Central memory CD8-positive, alpha-beta T cell (primary cell): ENCODE measurements at regions not wholly inside any gene's neighbourhood (a gene's known extent, or its start where the extent isn't known, plus 50 kb on each side); places are given as distances from the start of the nearest gene placed in this dataset.

Experiments
- ATAC-seq: fragments of 150-1000 bp; cut with Tn5 transposase; replicated peaks from 2 replicates; pipeline ENCODE4 v1.10.0; 2022; ENCODE audit warnings: mild to moderate bottlenecking, moderate FRiP score, moderate number of reproducible peaks; ENCODE audit not compliant: poor library complexity, severe bottlenecking; ENCODE audit errors: extremely low read depth
- DNase-seq, 2 donors: peaks; one replicate each; pipeline ENCODE4 v3.0.0; 2021; ENCODE audit warnings: low spot score in 2 of 2
- H3K27ac Mint-ChIP-seq: one replicate; pipeline ENCODE4 v1.8.0; 2022; ENCODE audit warnings: low read depth, mild to moderate bottlenecking, moderate library complexity, mixed read lengths
- H3K27me3 Mint-ChIP-seq: one replicate; pipeline ENCODE4 v1.8.0; 2022; ENCODE audit warnings: mixed read lengths
- H3K36me3 Mint-ChIP-seq: one replicate; pipeline ENCODE4 v1.8.0; 2022; ENCODE audit warnings: mild to moderate bottlenecking, moderate library complexity, mixed read lengths; ENCODE audit not compliant: insufficient read depth
- H3K4me1 Mint-ChIP-seq: one replicate; pipeline ENCODE4 v1.8.0; 2022; ENCODE audit warnings: mixed read lengths
- H3K4me3 Mint-ChIP-seq: one replicate; pipeline ENCODE4 v1.8.0; 2022; ENCODE audit warnings: mild to moderate bottlenecking, moderate library complexity, mixed read lengths
- H3K9me3 Mint-ChIP-seq: one replicate; pipeline ENCODE4 v1.8.0; 2022; ENCODE audit warnings: mixed read lengths

DNA sequence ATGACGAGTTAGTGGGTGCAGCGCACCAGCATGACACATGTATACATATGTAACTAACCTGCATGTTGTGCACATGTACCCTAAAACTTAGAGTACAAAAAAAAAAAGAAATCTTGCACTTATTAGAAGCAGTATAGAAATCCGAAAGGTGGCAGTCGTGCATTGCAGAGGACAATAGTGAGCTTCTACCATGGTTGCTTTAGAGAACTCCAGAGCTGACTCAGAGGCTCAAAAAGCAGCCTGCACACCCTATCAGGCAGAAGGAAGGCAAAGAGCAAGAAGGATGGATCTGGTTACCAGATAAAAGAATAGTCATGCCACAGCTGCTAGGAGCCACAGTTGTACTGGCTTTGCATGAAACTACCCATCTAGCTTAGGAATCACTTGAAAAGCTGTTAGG lies 796.0 kb upstream of the TSPY4 start:
- Mint-ChIP-seq H3K9me3 (no peaks in the 10 kb centered on the region), H3K4me3 (no peak overlapping the region), H3K27me3 (no peaks in the 10 kb centered on the region), H3K36me3 (no peaks in the 10 kb centered on the region), H3K4me1 (no peaks in the 10 kb centered on the region), H3K27ac (no peak overlapping the region)
- ATAC-seq (no peak), DNase-seq (no peak)

DNA sequence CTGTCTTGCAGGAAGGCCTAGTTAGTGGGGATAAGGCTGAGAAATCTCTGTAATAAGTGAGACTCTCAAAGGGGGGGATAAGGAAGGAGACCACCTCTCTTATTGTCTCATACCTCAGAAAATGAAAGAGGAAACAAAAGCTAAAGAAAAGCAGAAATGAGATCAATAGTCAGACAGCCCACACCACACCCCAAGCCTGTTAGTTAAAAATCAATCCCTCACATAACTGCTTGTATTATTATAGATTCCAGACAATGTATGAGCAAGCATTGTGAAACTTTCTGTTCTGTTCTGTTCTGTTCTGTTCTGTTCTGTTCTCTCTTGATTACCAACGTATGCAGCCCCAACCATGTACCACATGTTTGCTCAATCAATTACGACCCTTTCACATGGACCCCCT lies 792.5 kb upstream of the TSPY4 start:
- Mint-ChIP-seq H3K4me1 (no peaks in the 10 kb centered on the region), H3K36me3 (no peaks in the 10 kb centered on the region), H3K4me3 (no peak overlapping the region), H3K9me3 (no peaks in the 10 kb centered on the region), H3K27ac (no peak overlapping the region), H3K27me3 (no peaks in the 10 kb centered on the region)
- ATAC-seq, result no peak
- DNase-seq, result no peak

DNA sequence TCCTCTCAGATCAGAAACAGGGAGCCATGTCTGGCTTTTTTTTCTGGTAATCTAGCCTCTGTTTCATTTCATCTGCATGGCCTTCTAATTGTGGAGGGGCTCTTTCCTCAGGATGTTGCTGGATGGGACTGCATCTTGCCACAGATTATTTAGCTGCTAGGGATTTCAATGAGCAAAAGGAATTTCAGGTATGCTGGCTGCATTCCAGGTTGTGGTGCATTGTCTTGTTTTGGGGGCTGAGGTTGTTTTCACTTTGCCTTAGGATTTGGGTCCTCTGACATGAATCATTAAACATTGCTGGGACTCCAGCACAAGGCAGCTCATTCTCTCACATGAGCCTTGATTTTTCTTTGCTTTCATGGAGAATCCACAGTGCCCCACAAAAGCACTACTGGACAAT lies 789.3 kb upstream of the TSPY4 start:
- Mint-ChIP-seq H3K4me3 (no peak overlapping the region), H3K9me3 (no peaks in the 10 kb centered on the region), H3K27me3 (no peaks in the 10 kb centered on the region), H3K36me3 (no peaks in the 10 kb centered on the region), H3K4me1 (no peaks in the 10 kb centered on the region), H3K27ac (no peak overlapping the region)
- no peak for DNase-seq
- no peak for ATAC-seq

GRCh38 chrY:8551323-8551722 lies 785.9 kb upstream of the TSPY4 start:
- Mint-ChIP-seq H3K4me3 (no peak overlapping the region), H3K27me3 (no peaks in the 10 kb centered on the region), H3K27ac (no peak overlapping the region), H3K36me3 (no peaks in the 10 kb centered on the region), H3K9me3 (no peaks in the 10 kb centered on the region), H3K4me1 (no peaks in the 10 kb centered on the region)
- no peak for ATAC-seq
- DNase-seq, result no peak

- Mint-ChIP-seq H3K4me3 (no peak overlapping the region), H3K9me3 (no peaks in the 10 kb centered on the region), H3K4me1 (no peaks in the 10 kb centered on the region), H3K36me3 (no peaks in the 10 kb centered on the region), H3K27me3 (no peaks in the 10 kb centered on the region), H3K27ac (no peak overlapping the region)
- no peak for ATAC-seq
- no peak for DNase-seq
Observed at GRCh38 chrY:8552168-8552805, 785.0 kb upstream of the TSPY4 start.

DNA sequence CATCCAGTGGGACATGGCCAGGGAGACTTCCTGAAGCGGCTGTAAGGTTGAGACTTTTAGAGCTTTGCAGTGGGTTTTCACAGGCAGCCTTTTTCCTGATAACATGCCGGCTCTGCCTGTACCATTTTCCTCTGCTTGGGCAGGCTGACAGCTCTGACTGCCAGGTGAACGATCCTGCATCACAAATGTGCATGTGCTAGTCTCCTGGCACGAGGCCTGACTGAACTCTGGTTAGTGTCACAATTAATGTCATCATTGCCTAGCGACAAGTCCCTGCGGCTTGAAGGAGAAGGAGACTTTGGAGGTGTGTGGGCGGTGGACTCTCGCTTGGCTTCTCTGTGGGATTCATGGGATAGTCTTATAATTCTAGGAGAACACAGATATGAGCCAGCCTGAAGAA lies 783.6 kb upstream of the TSPY4 start:
- Mint-ChIP-seq H3K9me3 (no peaks in the 10 kb centered on the region), H3K36me3 (peaks cover 2% of the 10 kb centered on the region), H3K27me3 (no peaks in the 10 kb centered on the region), H3K4me3 (no peak overlapping the region), H3K27ac (no peak overlapping the region), H3K4me1 (no peaks in the 10 kb centered on the region)
- ATAC-seq, result no peak
- DNase-seq, result no peak

DNA sequence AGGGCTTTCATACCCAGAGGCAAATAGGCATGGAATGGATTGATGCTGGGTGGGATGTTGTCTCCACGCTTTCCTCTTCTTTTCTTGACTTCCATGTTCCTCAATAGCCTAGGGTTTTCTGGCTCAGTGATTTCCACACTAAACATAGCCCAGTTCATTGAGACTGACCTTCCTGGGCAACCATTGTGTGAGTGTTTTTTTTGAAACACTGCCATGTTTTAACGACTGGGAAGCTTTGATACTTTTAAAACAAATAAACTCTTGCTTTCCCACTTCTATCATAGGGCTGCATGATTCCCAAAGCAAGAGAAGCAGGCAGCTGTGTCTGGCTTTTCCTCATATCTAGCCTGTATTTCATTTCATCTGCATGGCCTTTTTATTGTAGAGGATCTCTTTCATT lies 775.9 kb upstream of the TSPY4 start:
- DNase-seq (no peak), ATAC-seq (no peak)
- Mint-ChIP-seq H3K27me3 (peaks cover 10% of the 10 kb centered on the region), H3K4me1 (no peaks in the 10 kb centered on the region), H3K27ac (no peak overlapping the region), H3K9me3 (no peaks in the 10 kb centered on the region), H3K4me3 (no peak overlapping the region), H3K36me3 (peaks cover 2% of the 10 kb centered on the region)

- no peak for ATAC-seq
- Mint-ChIP-seq H3K4me1 (no peaks in the 10 kb centered on the region), H3K36me3 (peaks cover 2% of the 10 kb centered on the region), H3K9me3 (no peaks in the 10 kb centered on the region), H3K4me3 (no peak overlapping the region), H3K27me3 (peaks cover 10% of the 10 kb centered on the region), H3K27ac (no peak overlapping the region)
- no peak for DNase-seq
Observed at GRCh38 chrY:8562456-8563090, 774.7 kb upstream of the TSPY4 start.

GRCh38 chrY:8564421-8564820 lies 772.8 kb upstream of the TSPY4 start:
- peaks cover 10% of the 10 kb centered on the region for H3K27me3 Mint-ChIP-seq
- ATAC-seq, result no peak
- no peak overlapping the region for H3K27ac Mint-ChIP-seq
- no peaks in the 10 kb centered on the region for H3K9me3 Mint-ChIP-seq
- DNase-seq, result no peak
- H3K4me1 Mint-ChIP-seq, result no peaks in the 10 kb centered on the region
- no peaks in the 10 kb centered on the region for H3K36me3 Mint-ChIP-seq
- H3K4me3 Mint-ChIP-seq, result no peak overlapping the region

- H3K9me3 Mint-ChIP-seq, result no peaks in the 10 kb centered on the region
- ATAC-seq (no peak), DNase-seq (no peak)
- no peak overlapping the region for H3K27ac Mint-ChIP-seq
- H3K27me3 Mint-ChIP-seq, result peaks cover 10% of the 10 kb centered on the region
- no peaks in the 10 kb centered on the region for H3K4me1 Mint-ChIP-seq
- H3K36me3 Mint-ChIP-seq, result no peaks in the 10 kb centered on the region
- no peak overlapping the region for H3K4me3 Mint-ChIP-seq
Observed at GRCh38 chrY:8566198-8566597, 771.1 kb upstream of the TSPY4 start.

DNA sequence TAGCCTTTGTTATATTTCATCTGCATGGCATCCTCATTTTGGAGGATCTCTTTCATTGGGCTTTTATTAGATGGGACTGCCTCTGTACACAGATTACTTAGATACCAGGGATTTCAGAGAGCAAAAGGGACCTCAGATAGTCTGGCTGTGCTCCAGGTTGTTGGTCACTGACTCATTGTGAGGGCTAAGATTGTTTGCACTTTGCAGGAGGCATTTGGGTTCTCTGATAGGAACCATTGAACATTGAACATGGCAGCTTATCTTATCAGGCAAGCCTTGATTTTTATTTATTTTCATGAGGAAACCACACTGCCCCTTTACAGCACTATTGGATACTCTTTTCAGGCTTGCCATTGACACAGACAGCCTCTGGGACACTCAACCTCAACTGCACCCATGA lies 766.9 kb upstream of the TSPY4 start:
- no peak overlapping the region for H3K4me3 Mint-ChIP-seq
- H3K36me3 Mint-ChIP-seq, result no peaks in the 10 kb centered on the region
- H3K27me3 Mint-ChIP-seq, result no peaks in the 10 kb centered on the region
- no peaks in the 10 kb centered on the region for H3K4me1 Mint-ChIP-seq
- DNase-seq (no peak), ATAC-seq (no peak)
- H3K27ac Mint-ChIP-seq, result no peak overlapping the region
- no peaks in the 10 kb centered on the region for H3K9me3 Mint-ChIP-seq

- DNase-seq (no peak), ATAC-seq (no peak)
- H3K36me3 Mint-ChIP-seq, result no peaks in the 10 kb centered on the region
- H3K4me3 Mint-ChIP-seq, result no peak overlapping the region
- H3K27ac Mint-ChIP-seq, result no peak overlapping the region
- H3K4me1 Mint-ChIP-seq, result no peaks in the 10 kb centered on the region
- H3K9me3 Mint-ChIP-seq, result no peaks in the 10 kb centered on the region
- H3K27me3 Mint-ChIP-seq, result no peaks in the 10 kb centered on the region
Observed at GRCh38 chrY:8572916-8573315, 764.3 kb upstream of the TSPY4 start.

GRCh38 chrY:8582277-8582850 lies 754.9 kb upstream of the TSPY4 start:
- Mint-ChIP-seq H3K36me3 (no peaks in the 10 kb centered on the region), H3K27me3 (no peaks in the 10 kb centered on the region), H3K9me3 (no peaks in the 10 kb centered on the region), H3K4me3 (no peak overlapping the region), H3K27ac (no peak overlapping the region), H3K4me1 (no peaks in the 10 kb centered on the region)
- no peak for DNase-seq
- no peak for ATAC-seq
